ENCODE measurements at regions not wholly inside any gene's neighbourhood (a gene's known extent, or its start where the extent isn't known, plus 50 kb on each side); places are given as distances from the start of the nearest gene placed in this dataset.

DNA sequence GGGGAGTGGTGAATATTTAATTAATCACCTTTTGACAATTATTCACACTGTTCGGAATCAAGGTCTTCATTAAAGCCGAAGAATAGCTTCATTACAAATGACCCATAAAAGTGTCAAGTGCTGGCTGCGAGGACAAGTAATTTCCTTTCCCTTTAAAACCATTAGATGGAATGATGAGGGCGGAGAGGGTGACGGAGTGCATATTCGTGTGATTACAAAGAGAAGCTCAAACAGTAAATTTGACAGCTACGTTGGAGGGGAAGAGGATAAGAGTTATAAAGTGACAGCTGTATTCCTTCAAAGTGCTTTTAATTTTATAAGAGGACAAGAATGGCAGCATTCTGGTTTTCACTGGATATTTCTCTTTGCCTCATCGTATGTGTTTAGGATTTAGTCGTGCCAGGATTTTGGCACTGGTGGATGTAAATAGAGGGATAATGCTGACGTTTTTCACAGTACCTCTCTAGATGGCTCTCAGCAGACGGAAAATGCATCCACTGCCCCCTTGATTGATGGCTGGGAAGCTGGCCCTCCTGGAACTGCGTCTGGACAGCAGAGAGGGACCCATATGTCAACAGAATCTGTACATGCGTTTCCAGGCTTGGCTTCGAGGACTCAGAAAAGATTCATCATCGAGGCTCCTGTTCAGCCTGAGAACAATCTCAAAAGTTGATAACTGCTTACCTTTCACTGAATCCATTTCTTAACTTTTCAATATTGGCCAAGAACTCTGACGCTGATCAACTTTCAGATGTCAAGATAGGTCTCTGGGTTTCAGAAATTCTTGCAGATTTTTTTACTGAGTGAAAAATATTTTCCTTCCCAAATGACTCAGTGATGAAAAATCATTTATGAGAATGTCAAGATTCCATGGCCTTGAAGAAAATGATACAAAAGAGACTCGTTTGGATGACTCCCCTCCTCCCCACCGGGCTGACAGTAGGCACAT, 50.4 kb upstream of the IRX2 start:
- no peak for TF ChIP-seq EZH2 (IDR thresholded peaks at IDR 0.05; ENCODE audit: borderline replicate concordance, insufficient read depth, low read depth, low read length, poor library complexity, severe bottlenecking)
- no peak overlapping the region for H3K27ac Mint-ChIP-seq
- H3K4me3 ChIP-seq (ENCODE audit: control extremely low read depth in 1 of 5, extremely low read depth in 1 of 5, insufficient read depth in 1 of 5, low read depth in 2 of 5, low read length in 4 of 5): no peak overlapping the region
- H3K9me3 Mint-ChIP-seq (ENCODE audit: insufficient read depth): no peaks in the 10 kb centered on the region
- no peaks in the 10 kb centered on the region for H3K27me3 Mint-ChIP-seq
- WGBS (ENCODE audit: insufficient coverage): 63% methylated on average over 10 of the region's 18 CpGs
- intact Hi-C loops (cut with micrococcal nuclease): no loop called here
- no peak overlapping the region for H2AFZ ChIP-seq (ENCODE audit: insufficient read depth, low read depth, low read length, poor library complexity, severe bottlenecking)
- H3K27ac ChIP-seq (ENCODE audit: low read length in 2 of 2): no peak overlapping the region
- no peak overlapping the region for H3K4me2 ChIP-seq (replicated peaks; ENCODE audit: low read depth, low read length, poor library complexity, severe bottlenecking)
- ChIA-PET POLR2A (no interaction called here), CTCF (no interaction called here)
- ATAC-seq (ENCODE audit: low read depth): no peak
- H3K9ac ChIP-seq (ENCODE audit: low read length): no peak overlapping the region
- DNase-seq: no peak
- no peaks in the 10 kb centered on the region for H3K79me2 ChIP-seq (ENCODE audit: control insufficient read depth, insufficient read depth, low read length)
- no peaks in the 10 kb centered on the region for H3K4me1 ChIP-seq (ENCODE audit: control insufficient read depth in 2 of 2, insufficient read depth in 2 of 2, low read length in 2 of 2)
- H3K9me3 ChIP-seq (ENCODE audit: control extremely low read depth in 1 of 3, control insufficient read depth in 2 of 3, insufficient read depth in 1 of 3, low read length in 2 of 3): peaks cover 0 to 24% (median 0%) of the 10 kb centered on the region in 3 donors
- H4K20me1 ChIP-seq (ENCODE audit: control insufficient read depth, insufficient read depth, low read length, poor library complexity, severe bottlenecking): no peaks in the 10 kb centered on the region
- no peaks in the 10 kb centered on the region for H3K36me3 ChIP-seq (replicated peaks in 1 of 2; ENCODE audit: control extremely low read depth in 1 of 2, control insufficient read depth in 1 of 2, extremely low read depth in 1 of 2, insufficient read depth in 2 of 2, low read length in 1 of 2)
- no peaks in the 10 kb centered on the region for H3K27me3 ChIP-seq (replicated peaks in 1 of 4; ENCODE audit: control extremely low read depth in 1 of 4, control insufficient read depth in 3 of 4, insufficient read depth in 4 of 4, low read length in 3 of 4)
- no peaks in the 10 kb centered on the region for H3K4me1 Mint-ChIP-seq
- no peak overlapping the region for H3K4me3 Mint-ChIP-seq
